NCI-H1694 (cell line): ENCODE measurements at regions not wholly inside any gene's neighbourhood (a gene's known extent, or its start where the extent isn't known, plus 50 kb on each side); places are given as distances from the start of the nearest gene placed in this dataset.
"Not testable (repeated sequence)": the region's sequence is repeated elsewhere in the genome, so short reads cannot be mapped to it uniquely, and the experiment has no call there.

Source experiments
- DNase-seq: peaks from one replicate; lab custom pipeline; 2025; lab: John Stamatoyannopoulos, UW

DNA sequence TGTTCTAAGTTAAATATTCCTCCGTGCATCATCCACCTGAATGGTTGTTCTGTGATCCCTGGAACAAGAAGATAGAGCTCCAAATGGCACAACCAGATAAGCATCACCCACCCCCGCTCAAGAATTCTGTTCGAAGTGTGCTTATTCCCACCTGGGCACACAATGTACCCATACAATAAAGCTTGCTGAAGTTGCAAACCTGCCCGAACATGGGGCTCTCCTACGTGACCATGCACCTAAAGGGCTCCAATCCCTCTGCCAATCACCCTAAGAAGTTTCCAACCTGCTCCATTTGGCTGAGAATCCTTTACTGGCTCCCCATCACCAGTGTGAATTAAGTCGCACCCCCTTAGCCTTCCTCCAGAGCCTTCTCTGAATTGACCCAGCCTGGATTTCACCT lies 1157.4 kb downstream of the TBC1D22A start:
- DNase-seq, result no peak

DNA sequence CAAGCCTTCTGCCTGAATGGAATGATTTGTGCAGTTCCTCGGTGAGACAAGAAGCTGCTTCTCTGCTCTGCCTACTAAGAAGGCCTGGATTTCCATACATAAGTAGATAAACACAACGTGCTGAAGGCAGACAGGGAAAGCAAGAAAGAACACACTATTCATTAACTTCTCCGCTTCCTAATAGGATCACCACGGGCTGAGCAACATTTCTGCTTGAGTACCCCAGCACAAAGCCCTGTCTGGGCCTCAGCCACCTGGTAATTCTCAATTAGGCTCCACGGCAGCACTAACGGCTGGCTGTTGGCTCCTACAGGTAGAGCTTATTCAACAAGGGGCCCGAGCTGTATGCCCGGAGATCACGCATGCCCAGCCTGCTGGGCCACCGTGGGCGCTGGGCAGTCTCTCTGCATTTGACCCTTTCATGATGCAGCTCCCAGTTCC lies 1156.6 kb downstream of the TBC1D22A start:
- peak; percentile 13 for DNase-seq

DNA sequence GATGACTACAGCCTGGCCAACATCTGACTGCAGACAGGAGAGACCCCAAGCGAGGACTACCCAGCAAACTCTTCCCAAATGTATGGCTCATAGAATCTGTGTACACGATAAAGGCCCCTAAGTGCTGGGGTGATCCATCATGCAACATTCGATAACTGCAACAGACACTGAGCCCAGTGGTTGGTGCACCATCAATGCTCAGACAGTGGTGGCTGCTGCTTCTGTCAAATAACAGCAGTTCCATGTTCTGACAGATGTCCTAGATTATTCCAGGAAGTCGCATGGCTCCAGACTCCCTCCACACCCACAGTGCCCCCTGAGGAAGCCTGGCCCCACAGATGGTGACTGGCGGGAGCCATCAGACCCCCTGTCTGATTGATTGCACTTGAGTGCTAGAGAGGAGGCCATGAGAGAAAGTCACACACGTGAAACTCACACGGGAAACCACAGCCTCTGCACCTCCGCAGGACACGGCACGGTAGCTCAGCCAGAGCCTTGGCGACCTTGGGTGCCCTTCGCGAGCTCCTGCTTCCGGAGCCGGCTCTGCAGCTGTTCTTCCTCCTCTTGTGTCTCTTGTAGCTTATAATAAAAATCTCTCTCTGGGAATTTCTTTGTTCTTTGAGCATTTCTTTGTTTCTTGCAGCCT lies 1155.9 kb downstream of the TBC1D22A start:
- no peak for DNase-seq

DNA sequence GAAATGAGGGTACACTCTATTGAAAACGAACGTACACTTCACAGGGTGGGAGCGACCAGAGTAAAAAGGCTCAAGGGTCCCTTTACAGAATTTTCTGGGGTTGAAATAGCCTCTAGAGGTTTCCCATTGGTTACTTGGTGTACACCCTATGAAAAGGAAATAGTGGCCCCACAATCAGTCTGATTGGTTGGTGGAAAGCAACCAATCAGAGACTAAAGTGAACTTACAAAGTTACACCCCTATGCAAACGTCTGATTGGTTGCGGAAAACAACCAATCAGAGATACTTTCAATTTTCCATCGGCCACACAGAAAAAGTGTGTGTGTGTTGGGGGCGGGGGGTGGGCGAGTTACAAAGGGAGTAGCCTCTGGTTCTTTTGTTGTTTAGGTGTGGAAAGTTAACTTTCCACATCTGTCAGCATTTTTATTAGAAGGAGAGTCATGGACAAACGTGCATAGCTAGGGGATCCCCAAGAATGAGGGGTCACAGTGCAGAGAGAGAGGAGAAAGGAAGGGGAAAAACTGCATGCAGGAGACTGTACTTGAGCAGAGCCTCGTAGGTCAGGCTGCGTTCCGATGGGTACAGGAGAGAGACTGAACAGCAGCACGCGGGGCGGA lies 1152.1 kb downstream of the TBC1D22A start:
- no peak for DNase-seq

DNA sequence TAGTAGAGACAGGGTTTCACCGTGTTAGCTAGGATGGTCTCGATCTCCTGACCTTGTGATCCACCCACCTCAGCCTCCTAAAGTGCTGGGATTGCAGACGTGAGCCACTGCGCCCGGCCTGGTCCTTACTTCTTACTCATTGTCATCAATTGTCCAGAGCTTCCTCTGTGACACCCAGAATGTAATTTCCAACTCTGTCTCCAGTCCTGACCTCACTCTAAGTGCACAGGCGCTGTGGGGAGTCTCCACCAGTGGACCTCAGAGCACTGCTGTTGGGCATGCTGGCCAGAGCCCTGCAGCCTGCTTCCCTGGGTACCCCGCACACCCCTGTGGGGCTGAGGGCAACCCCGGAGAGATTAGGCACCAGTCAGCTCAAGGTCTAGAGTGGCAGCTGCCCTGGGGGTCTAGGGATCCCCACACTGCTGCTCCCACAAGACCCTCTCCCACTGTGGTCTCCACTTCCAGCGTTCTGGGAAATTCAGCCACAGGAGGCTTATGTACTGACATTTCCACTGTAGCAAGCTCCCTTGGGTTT lies 1140.3 kb downstream of the TBC1D22A start:
- no peak for DNase-seq

DNA sequence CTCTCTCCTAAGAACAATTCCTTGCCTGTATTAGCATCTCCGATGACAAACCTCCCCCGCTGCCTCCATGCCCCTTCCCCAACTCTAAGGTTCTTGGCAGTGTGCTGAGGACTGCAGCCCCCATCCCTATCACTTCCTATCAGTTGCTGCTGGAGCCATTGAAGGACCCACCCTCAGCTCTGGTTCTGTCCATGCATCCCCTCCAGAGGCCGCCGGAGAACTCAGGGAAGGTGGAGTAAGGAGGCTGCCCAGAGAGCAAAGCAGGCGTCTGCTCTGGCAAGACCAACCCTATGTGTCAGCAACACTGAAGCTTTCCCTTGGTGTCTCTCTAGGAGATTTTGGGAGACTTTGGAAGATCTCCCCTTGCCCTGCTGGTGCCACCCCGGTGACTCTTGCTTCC lies 1139.5 kb downstream of the TBC1D22A start:
- no peak for DNase-seq

DNA sequence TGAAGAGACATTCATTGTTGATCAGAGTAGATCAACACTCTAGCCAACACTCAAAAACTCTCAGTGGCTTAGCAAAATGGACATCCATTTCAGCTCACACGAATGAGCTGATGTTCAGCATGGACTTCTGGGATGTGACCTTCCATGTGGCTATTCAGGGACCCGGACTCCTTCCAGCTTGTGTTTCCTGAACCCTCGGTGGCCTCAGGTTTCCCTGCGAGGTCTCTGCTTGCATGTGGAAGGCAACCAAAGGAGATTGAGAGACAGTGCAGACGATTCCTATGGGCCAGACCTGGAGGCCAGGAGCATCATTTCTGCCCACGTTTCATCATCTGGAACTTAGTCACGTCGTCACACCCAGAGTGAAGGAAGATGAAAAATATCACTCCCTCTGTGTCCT lies 1137.4 kb downstream of the TBC1D22A start:
- DNase-seq, result no peak

DNA sequence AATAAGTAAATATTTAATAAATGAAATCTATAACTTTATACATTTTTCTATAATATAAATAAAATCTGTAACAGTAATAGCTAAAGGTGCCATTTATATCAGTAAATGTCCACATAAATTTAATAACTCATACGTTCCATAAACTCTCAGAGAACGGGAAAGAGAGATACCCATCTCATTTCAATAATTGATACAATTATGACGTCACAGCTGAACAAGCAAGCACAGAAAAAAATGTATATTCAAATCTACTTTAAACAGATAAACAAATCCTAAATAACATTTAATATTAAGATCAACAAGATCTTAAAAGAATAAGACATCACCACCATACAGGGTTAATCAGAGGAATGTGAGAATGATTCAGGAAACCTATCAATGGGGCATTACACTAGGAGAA lies 1136.5 kb downstream of the TBC1D22A start:
- DNase-seq, result no peak

DNA sequence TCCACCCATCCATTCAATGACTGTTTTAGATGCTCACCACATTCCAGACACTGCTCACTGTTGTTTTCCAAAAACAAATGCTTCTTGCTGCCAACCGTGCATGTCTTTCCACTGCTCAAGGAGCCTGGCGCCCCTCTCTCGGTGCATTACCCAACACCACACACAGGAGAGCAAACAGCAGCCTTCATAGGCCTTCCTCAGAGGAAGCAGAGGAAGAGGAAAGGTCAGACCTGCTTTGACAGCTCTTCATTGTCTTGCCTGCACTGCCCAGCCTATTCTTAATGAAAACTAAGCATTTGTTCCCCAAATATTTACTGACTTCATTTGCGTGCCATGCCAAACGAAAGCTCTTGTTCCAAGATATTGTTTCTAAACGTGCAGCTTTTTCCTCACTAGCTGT lies 1129.2 kb downstream of the TBC1D22A start:
- no peak for DNase-seq

DNA sequence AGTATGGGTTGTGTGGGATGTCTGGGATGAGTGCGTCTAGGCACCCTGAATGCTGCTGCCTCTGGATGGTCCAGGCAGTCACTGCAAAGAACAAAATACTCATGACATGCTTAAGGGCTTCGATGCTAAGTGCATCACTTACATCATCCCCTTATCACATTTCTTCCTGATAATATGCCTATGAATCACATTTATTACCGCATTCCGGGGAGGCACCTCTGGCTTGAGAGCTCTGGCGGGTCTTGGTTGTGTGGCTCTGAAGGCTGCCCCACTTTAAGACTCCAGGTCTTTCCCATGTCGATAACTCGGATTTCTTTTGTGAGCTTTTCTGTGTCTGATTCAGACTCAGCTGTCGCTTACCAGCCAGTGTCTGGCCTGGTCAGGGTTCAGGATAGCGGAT lies 1126.4 kb downstream of the TBC1D22A start:
- DNase-seq, result no peak

DNA sequence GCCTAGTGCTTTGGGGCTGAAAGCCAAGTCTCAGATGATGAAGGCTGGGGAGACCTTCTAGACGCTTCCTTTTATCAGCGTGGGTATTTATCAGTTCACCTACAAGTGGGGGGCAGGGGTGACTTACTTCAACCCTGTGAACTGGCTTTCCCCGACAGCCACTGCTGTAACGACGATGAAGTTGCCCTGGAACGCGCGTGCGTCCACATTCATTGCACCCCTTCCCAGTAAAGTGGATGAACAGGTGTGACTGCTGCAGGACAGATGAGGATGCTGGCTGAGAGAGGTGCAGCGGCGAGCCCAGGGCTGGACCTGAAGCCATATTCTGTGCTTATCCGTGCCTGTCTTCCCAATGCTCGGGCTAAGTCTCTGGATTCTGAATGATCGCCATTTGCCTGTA lies 1122.3 kb downstream of the TBC1D22A start:
- no peak for DNase-seq

DNA sequence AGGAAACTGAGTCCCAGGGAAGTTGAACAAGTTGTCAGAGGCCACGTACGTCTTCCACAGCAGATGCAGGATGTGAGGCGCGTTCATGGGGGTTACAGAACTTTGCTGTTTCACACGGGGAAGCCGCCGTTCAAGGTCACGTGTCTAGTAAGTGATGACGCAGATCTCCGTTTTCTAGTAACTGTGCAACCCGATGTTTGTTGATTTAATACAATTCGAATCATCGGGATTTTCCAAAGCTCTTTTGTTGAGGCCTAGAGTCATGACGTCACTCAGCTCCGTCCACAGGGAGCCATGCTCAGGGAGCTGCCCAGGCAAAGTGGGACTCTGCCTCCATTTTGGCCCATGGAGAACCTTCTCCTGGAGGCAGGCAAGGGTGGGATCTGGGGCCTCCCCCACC lies 1121.8 kb downstream of the TBC1D22A start:
- DNase-seq, result no peak

DNA sequence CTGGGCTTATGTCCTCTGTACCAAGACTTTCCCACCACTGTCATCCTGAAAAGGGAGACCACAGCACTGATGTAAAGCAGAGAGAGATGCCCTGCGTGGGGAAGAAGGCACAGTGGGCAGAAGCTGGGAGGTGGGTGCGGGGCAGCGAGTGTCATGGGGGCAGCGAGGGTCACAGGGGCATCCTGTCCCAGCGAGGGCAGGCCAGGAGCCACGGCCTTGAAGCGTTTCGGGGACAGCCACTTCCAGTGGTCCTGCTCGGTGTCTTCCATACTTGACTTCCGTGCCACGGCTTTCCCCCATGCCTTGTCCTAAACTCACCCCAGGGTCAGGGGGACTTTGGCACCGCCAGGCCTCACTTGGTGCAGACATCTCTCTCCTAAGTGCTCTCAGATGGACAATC lies 1121.3 kb downstream of the TBC1D22A start:
- DNase-seq, result no peak

DNA sequence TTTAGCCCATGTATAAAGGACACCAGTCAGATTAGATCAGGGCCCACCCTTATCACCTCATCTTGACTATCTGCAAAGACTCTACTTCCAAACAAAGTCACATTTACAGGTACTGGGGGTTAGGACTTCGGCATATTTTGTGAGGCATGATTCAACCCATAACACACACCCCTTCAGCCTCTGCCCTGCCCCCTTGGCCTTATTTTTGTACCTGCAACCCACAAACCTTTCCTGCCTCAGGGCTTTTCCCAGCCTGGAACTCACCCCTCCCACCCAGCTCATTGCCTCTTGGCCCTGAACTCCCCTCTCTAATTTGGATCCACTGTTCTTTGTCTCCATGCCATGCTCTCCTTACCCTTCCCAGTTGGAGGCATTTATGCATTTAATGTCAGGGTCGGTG lies 1116.9 kb downstream of the TBC1D22A start:
- DNase-seq, result no peak

DNA sequence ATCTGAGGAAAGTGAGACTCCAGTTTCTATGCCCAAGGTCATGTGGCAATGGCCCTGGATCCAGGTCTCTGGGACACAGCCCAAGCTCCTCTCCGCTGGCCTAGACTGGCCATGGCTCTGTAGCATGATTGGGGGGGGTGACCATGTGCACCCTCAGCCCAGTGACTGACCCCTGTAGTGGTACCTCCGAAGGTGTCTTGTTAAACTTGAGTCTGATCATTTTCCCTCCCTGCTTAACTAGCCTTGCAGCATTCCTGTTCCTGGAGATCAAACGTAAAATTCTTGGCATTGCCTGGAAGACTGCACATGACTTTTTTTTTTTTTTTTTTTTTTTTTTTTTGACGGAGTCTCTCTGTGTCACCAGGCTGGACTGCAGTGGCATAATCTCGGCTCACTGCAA lies 1116.0 kb downstream of the TBC1D22A start:
- DNase-seq, result no peak

DNA sequence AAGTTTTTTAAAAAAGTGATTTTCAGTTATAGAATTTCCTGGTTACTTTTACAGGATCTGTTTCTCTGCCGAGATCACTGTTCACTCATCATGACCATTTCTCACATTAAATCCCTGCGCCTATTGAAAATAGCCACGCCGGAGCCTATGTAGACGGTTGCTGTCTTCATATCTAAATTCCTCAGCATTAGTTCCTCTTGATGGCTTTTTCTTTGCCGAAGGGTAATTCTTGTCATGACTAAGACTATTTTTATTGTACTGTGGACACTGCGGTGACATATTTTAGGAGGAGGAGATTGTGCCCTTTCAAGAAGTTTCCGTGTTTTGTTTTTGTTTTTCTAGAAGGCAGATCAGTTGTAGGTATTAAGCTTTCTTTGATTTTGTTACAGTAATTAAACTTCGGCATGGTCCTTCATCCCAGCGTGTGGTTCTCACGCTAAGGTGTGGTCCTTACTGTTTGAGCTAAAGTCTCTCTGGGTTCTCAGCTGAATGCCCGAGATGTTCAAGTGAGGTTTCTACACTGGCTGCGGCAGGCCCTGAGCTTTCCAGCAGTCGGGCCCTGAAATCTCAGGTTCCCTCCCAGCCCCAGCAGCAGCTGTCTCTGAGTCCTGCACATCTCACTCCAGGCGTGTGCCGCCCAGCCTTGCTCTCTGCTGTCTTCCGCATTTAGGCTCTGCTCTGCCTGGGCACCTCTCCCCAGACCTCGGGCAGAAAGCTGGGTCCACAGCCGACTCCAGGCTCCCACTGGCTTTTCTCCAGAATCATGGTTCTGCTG lies 1110.5 kb downstream of the TBC1D22A start:
- DNase-seq, result no peak

DNA sequence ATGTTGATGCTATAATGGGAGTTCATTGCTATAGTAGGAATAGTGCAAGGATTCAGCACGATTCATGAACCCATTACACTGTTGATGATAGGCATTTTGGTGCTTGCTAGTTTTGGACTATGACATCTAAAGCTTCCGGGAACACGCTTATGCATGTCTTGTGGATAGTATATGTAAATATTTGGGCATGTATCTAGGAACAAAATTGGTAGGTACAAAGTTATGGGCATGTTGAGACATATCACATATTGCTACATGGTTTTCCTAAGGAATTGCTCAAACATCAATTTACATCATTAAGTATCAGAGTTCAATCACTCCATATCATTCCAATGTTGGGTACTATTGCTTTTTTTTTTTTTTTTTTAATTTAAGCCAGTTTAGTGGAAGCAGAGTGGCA lies 1103.2 kb downstream of the TBC1D22A start:
- no peak for DNase-seq

DNA sequence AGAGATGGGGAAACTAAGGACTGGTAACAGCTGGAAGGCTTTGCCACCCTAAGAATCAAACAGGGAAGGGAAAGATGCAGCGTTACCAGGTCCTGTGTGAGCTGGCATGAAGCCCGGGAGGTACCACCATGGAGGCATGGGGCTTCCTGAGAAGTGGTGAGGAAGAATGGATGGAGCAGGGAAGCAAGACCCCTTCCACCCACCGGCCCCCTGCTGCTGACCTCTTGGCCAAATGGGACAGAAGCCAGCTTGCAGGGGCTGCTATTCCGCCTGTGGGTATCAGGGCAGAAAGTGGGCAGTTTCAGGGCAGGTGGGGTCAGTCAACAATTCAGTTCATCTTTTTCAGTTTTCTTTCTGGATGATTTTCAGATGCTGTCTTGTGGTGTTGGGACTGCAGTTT lies 1099.9 kb downstream of the TBC1D22A start:
- no peak for DNase-seq

DNA sequence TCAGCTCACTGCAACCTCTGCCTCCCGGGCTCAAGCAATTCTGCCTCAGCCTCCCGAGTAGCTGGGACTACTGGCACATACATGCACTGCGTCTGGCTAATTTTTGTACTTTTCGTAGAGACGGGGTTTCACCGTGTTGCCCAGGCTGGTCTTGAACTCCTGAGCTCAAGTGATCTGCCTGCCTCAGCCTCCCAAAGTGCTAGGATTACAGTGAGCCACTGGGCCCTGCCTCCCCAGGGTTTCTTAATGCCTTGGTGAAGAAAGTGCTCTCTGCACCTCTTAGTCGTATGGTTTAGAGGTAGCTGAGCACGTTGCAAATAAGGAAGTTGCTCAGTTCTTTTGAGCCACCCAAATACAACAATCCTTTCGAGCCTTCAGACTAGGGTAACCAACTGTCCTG lies 1098.5 kb downstream of the TBC1D22A start:
- DNase-seq, result not testable (repeated sequence)

DNA sequence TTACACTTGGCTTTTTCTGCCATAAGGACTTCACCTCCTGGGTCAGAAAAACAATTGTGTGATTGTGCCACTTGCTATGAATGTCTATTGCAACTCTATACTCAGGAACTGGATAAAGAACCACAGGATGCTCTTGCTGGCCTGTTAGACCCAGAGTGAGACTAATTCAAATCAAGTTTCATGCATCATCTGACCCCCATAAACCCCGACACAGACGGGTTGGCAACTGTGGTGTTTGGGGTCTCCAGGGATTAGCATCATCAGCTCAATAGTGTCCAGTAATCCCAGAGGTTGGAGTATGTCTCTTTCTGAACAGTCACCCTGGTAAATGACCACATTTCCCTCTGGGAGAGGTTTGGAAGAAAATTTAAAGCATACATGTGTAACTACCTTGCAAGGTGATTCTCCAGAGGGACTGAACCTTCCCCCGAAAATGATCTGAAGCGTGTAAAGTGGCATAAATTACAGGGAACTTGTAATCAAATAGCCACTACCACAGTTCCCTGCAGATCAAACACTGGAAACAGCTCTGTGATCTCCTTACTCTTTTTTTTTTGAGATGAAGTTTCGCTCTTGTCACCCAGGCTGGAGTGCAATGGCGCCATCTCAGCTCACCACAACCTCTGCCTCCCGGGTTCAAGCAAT lies 1097.6 kb downstream of the TBC1D22A start:
- DNase-seq, result no peak

DNA sequence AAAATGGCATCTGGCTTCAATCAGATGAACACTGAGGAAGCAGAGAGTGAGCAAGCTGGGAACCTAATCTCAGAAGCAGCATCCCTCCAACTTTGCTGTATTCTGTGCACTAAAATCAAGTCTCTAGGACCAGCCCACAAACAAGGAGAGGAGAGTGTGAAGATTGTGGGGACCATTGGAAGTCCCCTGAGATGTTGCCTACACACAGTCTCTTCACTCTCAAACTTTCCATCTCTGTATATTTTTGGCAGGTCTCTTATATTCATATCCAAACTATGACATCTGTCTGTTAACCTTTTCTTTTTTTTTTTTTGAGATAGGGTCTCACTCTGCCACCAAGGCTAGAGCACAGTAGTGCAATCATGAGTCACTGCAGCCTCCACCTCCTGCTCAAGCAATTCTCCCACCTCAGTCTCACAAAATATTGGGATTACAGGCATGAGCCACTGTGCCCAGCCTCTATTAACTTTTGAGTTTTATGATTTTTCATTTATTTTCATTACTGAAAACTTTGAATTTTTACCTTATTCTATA lies 1096.4 kb downstream of the TBC1D22A start:
- no peak for DNase-seq

DNA sequence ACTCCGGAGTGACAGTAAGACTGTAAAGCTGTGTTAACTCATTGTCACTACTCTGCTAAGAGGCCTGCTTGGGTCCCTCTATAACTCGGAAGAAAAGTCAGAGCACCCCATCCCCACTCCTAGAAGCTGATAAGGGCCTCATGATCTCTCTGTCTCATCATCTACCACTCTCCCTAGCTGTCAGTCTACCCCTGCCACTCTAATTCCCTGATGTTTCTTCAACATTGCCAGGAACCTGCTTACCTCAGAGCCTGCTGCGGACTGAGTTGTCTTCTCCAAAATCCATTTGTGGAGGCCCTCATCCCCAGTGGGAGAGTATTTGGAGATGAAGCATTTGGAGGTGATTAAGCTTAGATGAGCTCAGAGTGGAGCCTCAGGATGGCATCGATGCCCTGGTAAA lies 1092.2 kb downstream of the TBC1D22A start:
- no peak for DNase-seq
